Progenitor cell of endocrine pancreas (in vitro differentiated cells): ENCODE measurements at regions not wholly inside any gene's neighbourhood (a gene's known extent, or its start where the extent isn't known, plus 50 kb on each side); places are given as distances from the start of the nearest gene placed in this dataset.
"Not testable (repeated sequence)": the region's sequence is repeated elsewhere in the genome, so short reads cannot be mapped to it uniquely, and the experiment has no call there.

ENCODE experiments used
- DNase-seq: peaks from one replicate; pipeline ENCODE4 v3.0.0; 2021; ENCODE audit warnings: low spot score; ENCODE audit not compliant: unreplicated experiment
- H3K27ac Mint-ChIP-seq: 2 replicates; pipeline ENCODE4 v1.8.0; 2021; ENCODE audit warnings: mild to moderate bottlenecking, moderate library complexity, mixed read lengths
- H3K27me3 Mint-ChIP-seq: 2 replicates; pipeline ENCODE4 v1.8.0; 2021; ENCODE audit warnings: mixed read lengths
- H3K36me3 Mint-ChIP-seq: 2 replicates; pipeline ENCODE4 v1.8.0; 2022; ENCODE audit warnings: mixed read lengths; ENCODE audit not compliant: insufficient read depth
- H3K4me1 Mint-ChIP-seq: 2 replicates; pipeline ENCODE4 v1.8.0; 2021; ENCODE audit warnings: low read depth, mixed read lengths
- H3K4me3 Mint-ChIP-seq: 2 replicates; pipeline ENCODE4 v1.8.0; 2021; ENCODE audit warnings: low read depth, mild to moderate bottlenecking, moderate library complexity, mixed read lengths
- H3K9me3 Mint-ChIP-seq: 2 replicates; pipeline ENCODE4 v1.8.0; 2021; ENCODE audit warnings: low read depth, mixed read lengths
- TF ChIP-seq, protein P1 (sequence below): fragments of 200-600 bp; sonication (generic); IDR thresholded peaks from one replicate; pipeline ENCODE4 v1.5.0; 2021; ENCODE audit warnings: antibody characterized with exemption, mild to moderate bottlenecking; ENCODE audit not compliant: unreplicated experiment

GRCh38 chr3:159252772-159253384 is 451.0 kb downstream of the MFSD1 start:
- no peak overlapping the region for H3K4me3 Mint-ChIP-seq
- H3K9me3 Mint-ChIP-seq = no peaks in the 10 kb centered on the region
- TF ChIP-seq, protein P1, sequence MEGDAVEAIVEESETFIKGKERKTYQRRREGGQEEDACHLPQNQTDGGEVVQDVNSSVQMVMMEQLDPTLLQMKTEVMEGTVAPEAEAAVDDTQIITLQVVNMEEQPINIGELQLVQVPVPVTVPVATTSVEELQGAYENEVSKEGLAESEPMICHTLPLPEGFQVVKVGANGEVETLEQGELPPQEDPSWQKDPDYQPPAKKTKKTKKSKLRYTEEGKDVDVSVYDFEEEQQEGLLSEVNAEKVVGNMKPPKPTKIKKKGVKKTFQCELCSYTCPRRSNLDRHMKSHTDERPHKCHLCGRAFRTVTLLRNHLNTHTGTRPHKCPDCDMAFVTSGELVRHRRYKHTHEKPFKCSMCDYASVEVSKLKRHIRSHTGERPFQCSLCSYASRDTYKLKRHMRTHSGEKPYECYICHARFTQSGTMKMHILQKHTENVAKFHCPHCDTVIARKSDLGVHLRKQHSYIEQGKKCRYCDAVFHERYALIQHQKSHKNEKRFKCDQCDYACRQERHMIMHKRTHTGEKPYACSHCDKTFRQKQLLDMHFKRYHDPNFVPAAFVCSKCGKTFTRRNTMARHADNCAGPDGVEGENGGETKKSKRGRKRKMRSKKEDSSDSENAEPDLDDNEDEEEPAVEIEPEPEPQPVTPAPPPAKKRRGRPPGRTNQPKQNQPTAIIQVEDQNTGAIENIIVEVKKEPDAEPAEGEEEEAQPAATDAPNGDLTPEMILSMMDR = peak; percentile 84
- peaks cover 24% of the 10 kb centered on the region for H3K27me3 Mint-ChIP-seq
- no peak overlapping the region for H3K27ac Mint-ChIP-seq
- no peaks in the 10 kb centered on the region for H3K36me3 Mint-ChIP-seq
- H3K4me1 Mint-ChIP-seq = no peaks in the 10 kb centered on the region
- no peak for DNase-seq

GRCh38 chr3:159253860-159254259 is 452.0 kb downstream of the MFSD1 start:
- TF ChIP-seq, protein P1 = no peak
- Mint-ChIP-seq H3K4me3 (no peak overlapping the region), H3K4me1 (no peaks in the 10 kb centered on the region), H3K9me3 (no peaks in the 10 kb centered on the region), H3K27ac (no peak overlapping the region), H3K36me3 (no peaks in the 10 kb centered on the region), H3K27me3 (peaks cover 27% of the 10 kb centered on the region)
- no peak for DNase-seq

DNA sequence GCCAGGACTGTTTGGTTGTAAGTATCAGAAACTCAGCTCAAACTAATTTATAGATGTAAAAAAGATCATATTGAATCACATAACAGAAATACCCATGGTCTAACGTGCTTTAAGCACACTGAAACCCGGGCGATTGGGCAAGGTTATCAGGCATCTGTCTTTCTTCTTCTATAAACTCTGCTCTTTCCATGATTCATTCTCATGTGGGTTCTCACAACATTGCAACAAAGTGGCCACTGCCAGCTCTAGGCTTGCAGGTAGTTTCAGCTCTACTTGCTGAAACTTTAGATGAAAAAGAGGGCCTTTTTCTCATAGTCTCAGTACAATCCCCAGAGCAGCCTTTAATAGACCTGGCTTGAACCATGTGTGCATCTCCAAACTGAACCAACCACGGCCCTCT is 456.1 kb downstream of the MFSD1 start:
- TF ChIP-seq, protein P1 = no peak
- H3K4me3 Mint-ChIP-seq = no peak overlapping the region
- H3K27me3 Mint-ChIP-seq = peaks cover 48% of the 10 kb centered on the region
- DNase-seq = no peak
- H3K36me3 Mint-ChIP-seq = no peaks in the 10 kb centered on the region
- H3K4me1 Mint-ChIP-seq = no peaks in the 10 kb centered on the region
- H3K9me3 Mint-ChIP-seq = no peaks in the 10 kb centered on the region
- H3K27ac Mint-ChIP-seq = no peak overlapping the region

- no peaks in the 10 kb centered on the region for H3K36me3 Mint-ChIP-seq
- no peaks in the 10 kb centered on the region for H3K9me3 Mint-ChIP-seq
- no peak for DNase-seq
- TF ChIP-seq, protein P1 = no peak
- H3K27ac Mint-ChIP-seq = no peak overlapping the region
- H3K27me3 Mint-ChIP-seq = peaks cover 44% of the 10 kb centered on the region
- H3K4me3 Mint-ChIP-seq = no peak overlapping the region
- H3K4me1 Mint-ChIP-seq = no peaks in the 10 kb centered on the region
Measured at GRCh38 chr3:159258934-159259333, 457.1 kb downstream of the MFSD1 start.

DNA sequence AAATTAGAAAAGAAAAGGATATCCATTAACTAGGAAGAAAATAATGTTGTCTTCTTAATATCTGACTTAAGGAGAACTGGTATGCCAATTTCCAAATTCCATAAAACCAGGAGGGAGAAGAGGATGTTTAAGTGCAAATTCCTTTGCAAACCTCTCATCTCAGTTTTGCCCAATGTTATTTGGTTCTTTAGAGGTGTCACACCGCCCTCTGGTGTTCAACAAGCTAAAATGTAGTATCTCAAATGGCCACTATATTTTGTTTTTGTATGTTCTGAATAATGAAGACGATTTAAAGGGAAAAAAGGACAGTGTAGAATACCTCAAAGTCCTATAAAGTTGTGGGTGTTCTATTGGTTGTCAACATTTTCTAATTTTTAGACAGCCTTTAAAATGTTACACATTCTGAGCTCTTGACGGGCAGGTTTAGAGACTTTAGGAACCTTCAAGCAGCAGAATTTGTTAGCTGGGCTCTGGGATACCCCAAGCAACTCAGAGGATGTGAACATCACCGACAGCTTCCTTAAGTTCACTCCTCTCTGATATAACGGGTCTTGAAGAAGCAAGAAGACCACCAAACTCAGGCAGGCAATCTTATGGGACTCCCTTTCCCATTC is 458.3 kb downstream of the MFSD1 start:
- Mint-ChIP-seq H3K36me3 (no peaks in the 10 kb centered on the region), H3K27ac (no peak overlapping the region), H3K9me3 (no peaks in the 10 kb centered on the region), H3K4me1 (no peaks in the 10 kb centered on the region), H3K27me3 (peaks cover 35% of the 10 kb centered on the region), H3K4me3 (no peak overlapping the region)
- TF ChIP-seq, protein P1 = peak; percentile 81
- DNase-seq = peak; percentile 25

GRCh38 chr3:159261333-159261732 is 459.5 kb downstream of the MFSD1 start:
- H3K36me3 Mint-ChIP-seq, DNase-seq, H3K27ac Mint-ChIP-seq, H3K4me3 Mint-ChIP-seq, H3K4me1 Mint-ChIP-seq, H3K9me3 Mint-ChIP-seq: not testable (repeated sequence)
- peaks cover 33% of the 10 kb centered on the region for H3K27me3 Mint-ChIP-seq
